ENCODE measurements at regions not wholly inside any gene's neighbourhood (a gene's known extent, or its start where the extent isn't known, plus 50 kb on each side); places are given as distances from the start of the nearest gene placed in this dataset.
"Not testable (repeated sequence)": the region's sequence is repeated elsewhere in the genome, so short reads cannot be mapped to it uniquely, and the experiment has no call there.

GRCh38 chr5:130333089-130333488 lies 428.8 kb downstream of the CHSY3 start:
- no peak for DNase-seq (ENCODE audit: low read depth)

GRCh38 chr5:130331332-130331731 lies 427.1 kb downstream of the CHSY3 start:
- no peak for DNase-seq (ENCODE audit: low read depth)

- DNase-seq (ENCODE audit: low read depth), result no peak
Observed at GRCh38 chr5:130324953-130325671, 420.8 kb downstream of the CHSY3 start.

GRCh38 chr5:130323804-130324454 lies 419.7 kb downstream of the CHSY3 start:
- DNase-seq (ENCODE audit: low read depth), result no peak

- no peak for DNase-seq (ENCODE audit: low read depth)
Observed at GRCh38 chr5:130321931-130322330, 417.7 kb downstream of the CHSY3 start.

GRCh38 chr5:130316971-130317680 lies 412.9 kb downstream of the CHSY3 start:
- DNase-seq (ENCODE audit: low read depth), result no peak

GRCh38 chr5:130295235-130295634 lies 391.0 kb downstream of the CHSY3 start:
- DNase-seq (ENCODE audit: low read depth), result no peak

GRCh38 chr5:130294798-130295197 lies 390.5 kb downstream of the CHSY3 start:
- DNase-seq (ENCODE audit: low read depth), result not testable (repeated sequence)

GRCh38 chr5:130290219-130290618 lies 386.0 kb downstream of the CHSY3 start:
- no peak for DNase-seq (ENCODE audit: low read depth)

- no peak for DNase-seq (ENCODE audit: low read depth)
Observed at GRCh38 chr5:130289132-130290088, 385.1 kb downstream of the CHSY3 start.

- no peak for DNase-seq (ENCODE audit: low read depth)
Observed at GRCh38 chr5:130287438-130287837, 383.2 kb downstream of the CHSY3 start.

GRCh38 chr5:130286971-130287370 lies 382.7 kb downstream of the CHSY3 start:
- no peak for DNase-seq (ENCODE audit: low read depth)

- no peak for DNase-seq (ENCODE audit: low read depth)
Observed at GRCh38 chr5:130282049-130282448, 377.8 kb downstream of the CHSY3 start.

GRCh38 chr5:130280528-130281217 lies 376.4 kb downstream of the CHSY3 start:
- no peak for DNase-seq (ENCODE audit: low read depth)

- DNase-seq (ENCODE audit: low read depth), result no peak
Observed at GRCh38 chr5:130279386-130279785, 375.1 kb downstream of the CHSY3 start.

GRCh38 chr5:130278136-130278535 lies 373.9 kb downstream of the CHSY3 start:
- DNase-seq (ENCODE audit: low read depth), result no peak

- no peak for DNase-seq (ENCODE audit: low read depth)
Observed at GRCh38 chr5:130277522-130277921, 373.3 kb downstream of the CHSY3 start.

- DNase-seq (ENCODE audit: low read depth), result no peak
Observed at GRCh38 chr5:130277002-130277401, 372.7 kb downstream of the CHSY3 start.

- no peak for DNase-seq (ENCODE audit: low read depth)
Observed at GRCh38 chr5:130272837-130273236, 368.6 kb downstream of the CHSY3 start.

GRCh38 chr5:130270786-130271185 lies 366.5 kb downstream of the CHSY3 start:
- no peak for DNase-seq (ENCODE audit: low read depth)

- no peak for DNase-seq (ENCODE audit: low read depth)
Observed at GRCh38 chr5:130268489-130268888, 364.2 kb downstream of the CHSY3 start.

Measured in Daoy (cell line).